MCF 10A (cell line): ENCODE measurements at regions not wholly inside any gene's neighbourhood (a gene's known extent, or its start where the extent isn't known, plus 50 kb on each side); places are given as distances from the start of the nearest gene placed in this dataset.

Source experiments
- BruUV-seq: library from RNA; stranded (reverse); fragments of 400-500 nt; replicated peaks from 2 replicates; lab custom pipeline; 2021; lab: Mats Ljungman, UMichigan
- CTCF ChIA-PET: fragments of 300-600 bp; sonication (Branson Sonifier 250); formaldehyde crosslinking; extraction: SDS; loops from one replicate; lab custom pipeline; 2021; ENCODE audit warnings: antibody characterized with exemption, inconsistent platforms; lab: Yijun Ruan, JAX
- POLR2A ChIA-PET: fragments of 300-600, 350-650 bp; sonication (Branson Sonifier 250); formaldehyde crosslinking; extraction: SDS; loops from one replicate; lab custom pipeline; 2020; ENCODE audit warnings: antibody characterized with exemption, inconsistent platforms; lab: Yijun Ruan, JAX
- DNase-seq: peaks from one replicate; pipeline ENCODE4 v3.0.0-alpha.2; 2018; ENCODE audit not compliant: unreplicated experiment
- H3K27ac Mint-ChIP-seq: one replicate; pipeline ENCODE4 v1.8.0; 2022; ENCODE audit warnings: mild to moderate bottlenecking, low read depth, mixed read lengths; ENCODE audit not compliant: unreplicated experiment
- H3K27me3 Mint-ChIP-seq: one replicate; pipeline ENCODE4 v1.8.0; 2022; ENCODE audit warnings: mixed read lengths; ENCODE audit not compliant: insufficient read depth, unreplicated experiment
- H3K36me3 Mint-ChIP-seq: one replicate; pipeline ENCODE4 v1.8.0; 2022; ENCODE audit warnings: mild to moderate bottlenecking, moderate library complexity, mixed read lengths; ENCODE audit not compliant: insufficient read depth, unreplicated experiment
- H3K4me1 Mint-ChIP-seq: one replicate; pipeline ENCODE4 v1.8.0; 2022; ENCODE audit warnings: mixed read lengths; ENCODE audit not compliant: insufficient read depth, unreplicated experiment
- H3K4me3 Mint-ChIP-seq: one replicate; pipeline ENCODE4 v1.8.0; 2022; ENCODE audit warnings: mild to moderate bottlenecking, moderate library complexity, mixed read lengths; ENCODE audit not compliant: unreplicated experiment
- H3K9me3 Mint-ChIP-seq: one replicate; pipeline ENCODE4 v1.8.0; 2022; ENCODE audit warnings: mixed read lengths; ENCODE audit not compliant: unreplicated experiment
- intact Hi-C: fragments of 100-400 bp; cut with micrococcal nuclease; formaldehyde crosslinking; loops from 2 replicates; pipeline ENCODE4 v1.14.1; 2022
- TF ChIP-seq, protein P1 (sequence below): fragments of 200-600 bp; IDR thresholded peaks from one replicate; pipeline ENCODE4 v1.8.0; 2022; ENCODE audit warnings: antibody characterized with exemption, mild to moderate bottlenecking; ENCODE audit not compliant: unreplicated experiment

DNA sequence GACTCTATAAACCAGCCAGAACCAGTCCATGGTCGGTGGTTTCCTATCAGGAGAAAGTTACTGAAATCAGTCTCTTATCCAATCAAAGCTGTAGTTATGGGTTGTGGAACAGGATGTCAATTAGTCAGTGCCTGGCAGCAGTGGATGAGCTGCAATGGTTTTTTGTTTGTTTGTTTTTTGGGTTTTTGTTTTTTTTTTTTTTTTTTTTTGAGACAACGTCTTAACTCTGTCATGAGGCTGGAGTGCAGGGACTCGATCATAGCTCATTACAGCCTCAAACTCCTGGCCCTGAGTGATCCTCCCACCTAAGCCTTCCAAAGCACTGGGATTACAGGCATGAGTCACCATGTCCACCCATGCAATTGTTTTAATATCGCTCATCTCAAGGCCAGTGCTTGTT lies 113.3 kb upstream of the CAND1 start:
- POLR2A ChIA-PET: interaction anchor here (0.6 to 1.2 kb wide), 2 partner anchors 9 to 113 kb away, joined by 3 read pairs; no protein-coding TSS in a partner anchor
- intact Hi-C loops: no loop called here
- BruUV-seq: no TSS peak
- peaks cover 18% of the 10 kb centered on the region for H3K27me3 Mint-ChIP-seq
- peaks cover 10% of the 10 kb centered on the region for H3K4me1 Mint-ChIP-seq
- H3K36me3 Mint-ChIP-seq: no peaks in the 10 kb centered on the region
- no peaks in the 10 kb centered on the region for H3K9me3 Mint-ChIP-seq
- CTCF ChIA-PET: interaction anchor here (0.7 to 1.4 kb wide), 2 partner anchors 8 to 64 kb away, joined by 3 read pairs; no protein-coding TSS in a partner anchor
- TF ChIP-seq, protein P1, sequence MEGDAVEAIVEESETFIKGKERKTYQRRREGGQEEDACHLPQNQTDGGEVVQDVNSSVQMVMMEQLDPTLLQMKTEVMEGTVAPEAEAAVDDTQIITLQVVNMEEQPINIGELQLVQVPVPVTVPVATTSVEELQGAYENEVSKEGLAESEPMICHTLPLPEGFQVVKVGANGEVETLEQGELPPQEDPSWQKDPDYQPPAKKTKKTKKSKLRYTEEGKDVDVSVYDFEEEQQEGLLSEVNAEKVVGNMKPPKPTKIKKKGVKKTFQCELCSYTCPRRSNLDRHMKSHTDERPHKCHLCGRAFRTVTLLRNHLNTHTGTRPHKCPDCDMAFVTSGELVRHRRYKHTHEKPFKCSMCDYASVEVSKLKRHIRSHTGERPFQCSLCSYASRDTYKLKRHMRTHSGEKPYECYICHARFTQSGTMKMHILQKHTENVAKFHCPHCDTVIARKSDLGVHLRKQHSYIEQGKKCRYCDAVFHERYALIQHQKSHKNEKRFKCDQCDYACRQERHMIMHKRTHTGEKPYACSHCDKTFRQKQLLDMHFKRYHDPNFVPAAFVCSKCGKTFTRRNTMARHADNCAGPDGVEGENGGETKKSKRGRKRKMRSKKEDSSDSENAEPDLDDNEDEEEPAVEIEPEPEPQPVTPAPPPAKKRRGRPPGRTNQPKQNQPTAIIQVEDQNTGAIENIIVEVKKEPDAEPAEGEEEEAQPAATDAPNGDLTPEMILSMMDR: no peak
- H3K27ac Mint-ChIP-seq: no peak overlapping the region
- DNase-seq: peak; percentile 77
- no peak overlapping the region for H3K4me3 Mint-ChIP-seq

DNA sequence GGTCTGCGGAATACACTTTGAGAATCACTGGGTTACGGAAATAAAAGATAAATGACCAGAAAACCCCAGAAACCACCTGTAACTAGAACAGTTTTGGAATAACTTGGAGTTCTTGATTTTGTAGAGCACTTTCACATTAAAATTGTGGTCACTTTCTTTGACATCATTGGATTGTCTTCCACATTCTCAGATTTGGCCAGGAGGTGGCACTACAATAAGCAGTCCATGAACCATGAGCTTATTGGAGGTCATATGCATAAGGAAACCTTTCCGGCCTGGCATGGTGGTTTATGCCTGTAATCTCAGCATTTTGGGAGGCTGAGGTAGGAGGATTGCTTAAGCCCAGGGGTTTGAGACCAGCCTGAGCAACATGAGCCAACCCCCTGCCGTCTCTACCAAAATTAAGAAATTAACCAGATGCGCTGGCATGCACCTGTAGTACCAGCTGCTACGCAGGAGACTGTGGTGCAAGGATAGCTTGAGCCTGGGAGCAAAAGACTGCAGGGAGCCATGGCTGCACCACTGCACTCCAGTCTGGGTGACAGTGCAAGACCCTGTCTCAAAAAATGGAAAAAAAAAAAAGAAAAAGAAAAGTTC lies 107.7 kb upstream of the CAND1 start:
- no TSS peak for BruUV-seq
- Mint-ChIP-seq H3K36me3 (no peaks in the 10 kb centered on the region), H3K4me3 (no peak overlapping the region), H3K27ac (no peak overlapping the region), H3K27me3 (peaks cover 59% of the 10 kb centered on the region), H3K9me3 (no peaks in the 10 kb centered on the region), H3K4me1 (no peaks in the 10 kb centered on the region)
- CTCF ChIA-PET: interaction anchor here (0.5 to 6.5 kb wide), 16 partner anchors 11 to 782 kb away, joined by 3 to 32 read pairs (median 3); partner anchors contain the start of gene CAND1
- intact Hi-C loops: loop anchor here (1.0 kb wide), 1 partner anchor 59 kb away; no protein-coding TSS in a partner anchor
- peak; percentile 61 for DNase-seq
- TF ChIP-seq, protein P1: peak; percentile 41
- POLR2A ChIA-PET: interaction anchor here (0.6 kb wide), 1 partner anchor 108 kb away, joined by 3 read pairs; the partner anchor contains the start of gene CAND1

DNA sequence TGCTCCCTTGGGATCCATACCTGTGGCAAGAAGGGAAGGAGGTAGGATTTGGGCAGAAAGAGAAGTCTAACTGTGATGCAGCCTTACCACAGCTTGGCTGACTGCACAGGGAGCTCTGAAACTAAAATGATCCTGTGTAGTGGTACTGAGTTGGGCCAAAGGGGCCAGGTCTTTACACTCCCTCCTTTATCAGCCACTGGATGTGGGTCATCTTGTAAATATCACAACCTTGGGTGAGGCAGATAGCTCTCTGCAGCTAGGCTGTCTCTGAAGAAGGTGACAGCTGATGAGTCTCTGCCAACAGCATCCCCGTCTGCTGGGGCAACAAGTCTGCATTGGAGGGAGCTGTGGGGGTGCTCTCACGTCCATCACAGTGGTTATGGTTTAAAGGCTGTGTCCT lies 95.9 kb upstream of the CAND1 start:
- CTCF ChIA-PET: interaction anchor here (0.5 to 0.6 kb wide), 2 partner anchors 16 to 41 kb away, joined by 3 read pairs; no protein-coding TSS in a partner anchor
- no peaks in the 10 kb centered on the region for H3K9me3 Mint-ChIP-seq
- TF ChIP-seq, protein P1: no peak
- H3K36me3 Mint-ChIP-seq: peaks cover 5% of the 10 kb centered on the region
- peaks cover 89% of the 10 kb centered on the region for H3K27me3 Mint-ChIP-seq
- no TSS peak for BruUV-seq
- DNase-seq: no peak
- H3K4me3 Mint-ChIP-seq: no peak overlapping the region
- H3K4me1 Mint-ChIP-seq: no peaks in the 10 kb centered on the region
- intact Hi-C loops: no loop called here
- POLR2A ChIA-PET: no interaction called here
- no peak overlapping the region for H3K27ac Mint-ChIP-seq

DNA sequence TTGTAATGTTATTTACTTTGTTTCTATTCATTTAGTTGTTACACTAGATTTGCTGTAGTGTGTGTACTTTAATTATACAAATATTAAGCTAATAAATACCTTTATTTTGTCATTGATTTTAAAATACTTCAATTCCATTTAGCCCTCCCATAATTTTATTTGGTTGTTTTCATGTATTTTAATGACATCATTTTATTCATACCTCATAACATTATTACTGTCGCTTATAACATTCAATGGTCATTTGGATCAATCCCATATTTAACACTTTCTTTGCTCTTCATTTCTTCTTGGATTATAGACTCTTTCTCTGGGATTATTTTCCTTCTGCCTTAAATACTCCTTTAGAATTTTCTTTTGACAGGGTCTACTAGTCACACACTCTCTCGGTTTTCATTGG lies 86.6 kb upstream of the CAND1 start:
- ChIA-PET CTCF (no interaction called here), POLR2A (no interaction called here)
- Mint-ChIP-seq H3K36me3 (no peaks in the 10 kb centered on the region), H3K9me3 (no peaks in the 10 kb centered on the region), H3K27me3 (peaks cover 87% of the 10 kb centered on the region), H3K4me1 (no peaks in the 10 kb centered on the region), H3K4me3 (no peak overlapping the region), H3K27ac (no peak overlapping the region)
- TF ChIP-seq, protein P1: no peak
- BruUV-seq: no TSS peak
- intact Hi-C loops: no loop called here
- no peak for DNase-seq
